ENCODE measurements at regions not wholly inside any gene's neighbourhood (a gene's known extent, or its start where the extent isn't known, plus 50 kb on each side); places are given as distances from the start of the nearest gene placed in this dataset.

- TF ChIP-seq CHD7 (IDR thresholded peaks at IDR 0.05; ENCODE audit: insufficient replicate concordance, low read length) (no peak), MAX (IDR thresholded peaks at IDR 0.05) (no peak), CBX8 (IDR thresholded peaks at IDR 0.05; ENCODE audit: borderline replicate concordance, low read depth, low read length) (no peak), TAF1 (IDR thresholded peaks at IDR 0.05; ENCODE audit: low read depth, low read length) (no peak), CHD1 (IDR thresholded peaks at IDR 0.05; ENCODE audit: low read depth, low read length) (no peak), TBP (IDR thresholded peaks at IDR 0.05; ENCODE audit: low read depth, low read length) (no peak), CTBP2 (IDR thresholded peaks at IDR 0.05; ENCODE audit: borderline replicate concordance, insufficient read depth, insufficient read length, low read length) (no peak), HDAC6 (IDR thresholded peaks at IDR 0.05; ENCODE audit: low read depth, low read length) (no peak), HDAC2 (IDR thresholded peaks at IDR 0.05; ENCODE audit: borderline replicate concordance in 1 of 2, low read depth in 2 of 2, low read length in 2 of 2) (no peak), ZNF274 (IDR thresholded peaks at IDR 0.05; ENCODE audit: borderline replicate concordance, extremely low read depth, low read length) (no peak), CHD2 (IDR thresholded peaks at IDR 0.05; ENCODE audit: low read length) (no peak), RXRA (IDR thresholded peaks at IDR 0.05; ENCODE audit: insufficient read depth, low read depth, low read length) (no peak)
Observed at GRCh38 chr2:195160963-195161362, 496.1 kb upstream of the SLC39A10 start (continued).
